Stimulated activated CD8-positive, alpha-beta memory T cell treated with anti-CD3 and anti-CD28 coated beads, Interleukin-15, amount 100 ng/mL, for 24 hours (primary cell): ENCODE measurements at regions not wholly inside any gene's neighbourhood (a gene's known extent, or its start where the extent isn't known, plus 50 kb on each side); places are given as distances from the start of the nearest gene placed in this dataset.

Experiments
- DNase-seq: peaks from one replicate; pipeline ENCODE4 v3.0.0-alpha.2; 2020; ENCODE audit warnings: low read depth

DNA sequence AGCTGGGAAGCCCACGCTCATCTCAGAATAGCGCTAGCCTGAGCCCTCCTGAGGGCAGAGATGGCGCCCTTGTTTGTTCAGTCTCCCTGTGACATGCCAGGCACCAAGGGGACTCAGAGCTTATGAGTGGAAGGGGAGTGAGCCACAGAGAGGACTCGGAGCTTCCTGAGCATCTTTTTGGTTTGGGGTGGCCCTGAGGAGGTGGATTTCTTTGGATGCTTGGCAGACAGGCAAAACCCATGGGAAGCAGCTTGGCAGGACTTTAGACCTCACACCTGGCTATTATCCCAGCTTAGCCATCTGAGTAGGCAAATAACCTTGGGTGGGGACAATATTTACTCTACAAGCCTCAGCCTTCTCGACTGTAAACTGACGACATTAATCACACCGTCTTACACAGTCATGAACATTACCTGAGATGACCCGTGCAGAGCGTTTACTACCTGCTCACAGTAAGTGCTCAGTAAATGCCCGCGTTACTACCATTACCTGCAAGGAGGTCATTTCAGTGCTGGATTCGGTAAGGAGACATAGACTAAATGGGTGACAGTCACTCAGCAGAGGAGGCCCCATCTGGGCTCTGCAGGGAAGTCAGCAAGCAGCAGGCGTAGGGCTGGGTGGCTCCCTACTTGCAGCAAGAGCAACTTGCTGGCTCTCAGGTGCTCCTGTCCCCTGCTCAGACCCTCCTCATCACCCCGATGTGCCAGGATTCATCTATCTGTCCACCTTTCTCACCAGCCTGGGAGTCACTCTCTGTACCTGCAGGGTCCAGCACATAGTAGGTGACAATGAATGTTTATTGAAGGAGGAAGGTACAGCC is 54.9 kb downstream of the KLHDC7A start:
- no peak for DNase-seq

DNA sequence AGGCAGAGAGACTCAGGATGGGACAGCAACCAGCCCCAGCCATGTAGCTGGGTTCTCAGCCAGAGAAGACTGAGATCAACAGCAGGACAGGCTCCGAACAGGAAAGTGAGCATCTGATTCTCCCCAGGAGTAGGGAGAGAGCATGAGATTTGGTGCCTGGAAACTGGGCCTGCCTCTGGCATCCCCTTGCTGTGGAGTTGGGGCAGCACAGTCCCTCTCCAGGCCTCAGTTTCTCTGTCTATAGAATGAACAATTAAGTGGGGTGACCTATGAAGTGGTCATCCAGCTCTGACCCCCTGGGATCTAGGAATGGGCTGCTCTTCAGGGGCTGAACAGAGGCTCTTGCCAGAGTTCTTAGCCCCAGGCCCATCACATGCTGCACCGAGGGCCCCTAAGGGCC is 55.6 kb downstream of the KLHDC7A start:
- no peak for DNase-seq

- no peak for DNase-seq
These were observed 56.2 kb downstream of the KLHDC7A start for GRCh38 chr1:18536915-18537314.

GRCh38 chr1:18537386-18538306 is 56.9 kb downstream of the KLHDC7A start:
- no peak for DNase-seq

- DNase-seq, result no peak
These were observed 58.4 kb downstream of the KLHDC7A start for GRCh38 chr1:18539171-18539570.

GRCh38 chr1:18540136-18540765 is 59.5 kb downstream of the KLHDC7A start:
- no peak for DNase-seq

- DNase-seq, result no peak
These were observed 60.5 kb downstream of the KLHDC7A start for GRCh38 chr1:18541046-18541795.

DNA sequence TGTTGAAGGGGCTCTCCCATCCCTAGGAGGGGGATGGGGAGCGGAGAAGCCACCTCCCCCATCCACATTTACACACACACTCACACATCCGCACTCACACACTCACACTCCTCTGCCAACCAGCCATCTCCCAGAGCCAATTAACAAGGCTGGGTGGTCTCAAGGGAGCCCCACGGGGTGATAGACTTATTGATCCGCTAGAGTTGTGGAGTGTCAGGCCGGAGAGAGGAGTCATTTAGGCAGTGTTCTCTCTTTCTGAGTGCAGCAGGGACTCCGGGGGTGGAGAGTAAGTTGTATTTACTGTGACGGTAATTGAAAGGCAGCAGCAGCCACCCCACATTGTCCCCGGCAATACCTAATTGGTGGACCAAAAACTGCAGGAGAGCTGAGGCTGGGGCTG is 61.6 kb downstream of the KLHDC7A start:
- DNase-seq, result no peak

DNA sequence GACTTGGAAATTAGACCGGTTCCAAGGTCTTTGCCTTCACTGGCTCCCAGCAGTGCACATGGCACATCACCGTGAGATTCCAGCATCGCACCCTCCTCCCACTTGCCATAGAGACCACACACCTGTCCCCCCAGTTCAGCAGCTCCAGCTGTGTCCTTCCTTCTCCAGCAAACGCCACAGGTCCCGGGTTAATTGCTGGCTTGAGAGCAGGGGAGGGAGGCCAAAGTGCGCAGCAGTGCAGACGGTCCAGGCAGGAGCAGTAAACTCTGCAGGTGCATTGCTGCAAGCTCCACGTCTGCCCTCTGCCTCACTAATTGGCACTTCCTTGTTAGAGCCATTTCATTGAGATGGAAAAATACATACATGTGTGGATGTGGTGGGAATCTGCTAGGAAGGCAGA is 65.3 kb downstream of the KLHDC7A start:
- no peak for DNase-seq

DNA sequence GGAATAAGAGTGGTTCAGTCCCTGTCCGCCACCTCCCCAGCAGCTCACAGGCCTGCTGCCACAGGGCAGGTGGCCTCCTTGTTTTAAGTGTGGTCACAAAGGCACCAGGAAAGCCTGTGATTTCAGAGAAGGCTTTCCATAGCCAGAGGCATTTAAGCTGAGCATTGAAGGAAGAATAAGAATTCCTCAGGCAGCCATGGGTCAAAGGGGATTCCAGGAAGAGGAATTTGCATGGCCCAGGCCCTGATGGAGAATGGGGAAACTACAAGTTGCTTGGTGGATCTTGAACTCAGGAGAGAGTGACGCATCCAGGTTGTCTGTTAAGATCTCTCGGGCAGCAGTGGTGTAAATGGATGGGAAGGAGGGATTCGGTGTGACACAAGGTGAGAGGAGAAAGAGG is 66.7 kb downstream of the KLHDC7A start:
- no peak for DNase-seq

GRCh38 chr1:18548643-18549042 is 67.9 kb downstream of the KLHDC7A start:
- no peak for DNase-seq

- DNase-seq, result no peak
These were observed 68.4 kb downstream of the KLHDC7A start for GRCh38 chr1:18549106-18549505.

DNA sequence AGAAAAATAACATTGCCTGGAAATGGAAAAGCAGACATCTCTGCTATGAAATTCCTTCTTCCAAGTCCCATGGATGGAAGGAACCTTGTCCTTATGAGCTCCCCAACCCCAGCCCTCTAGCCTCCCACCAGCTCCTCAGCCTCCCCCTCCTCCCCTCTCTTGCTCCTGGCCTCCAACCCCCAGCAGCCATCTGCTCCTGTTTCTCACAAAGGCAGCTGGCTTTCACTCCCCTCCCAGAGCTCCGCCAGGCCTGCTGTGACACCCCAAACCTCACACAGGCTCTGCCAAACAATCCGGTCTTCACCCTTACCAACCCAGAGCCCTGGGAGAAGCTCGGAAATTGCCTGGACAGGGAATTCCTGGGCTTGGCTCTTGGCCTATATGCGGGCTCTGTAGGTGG is 69.2 kb downstream of the KLHDC7A start:
- DNase-seq, result no peak

DNA sequence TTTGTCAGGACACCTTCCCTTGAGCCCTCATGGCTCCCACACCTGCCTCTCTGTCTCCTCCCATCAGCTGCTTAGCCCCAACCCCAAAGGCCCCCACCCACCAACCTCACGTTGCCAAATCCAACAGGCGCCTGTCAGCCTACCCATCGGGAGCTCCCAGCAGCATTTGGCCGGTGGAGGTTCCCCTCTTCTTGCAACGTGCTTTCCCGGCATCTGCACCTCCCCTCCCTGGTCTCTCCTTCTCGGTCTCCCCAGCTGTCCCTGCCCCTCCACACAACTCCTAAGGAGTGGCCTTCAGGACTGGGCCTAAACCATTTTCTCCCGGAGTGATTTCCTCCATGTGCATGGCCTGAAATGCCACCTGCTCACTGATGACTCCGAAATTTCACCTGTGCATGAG is 71.9 kb downstream of the KLHDC7A start:
- DNase-seq, result no peak

- DNase-seq, result no peak
These were observed 72.7 kb downstream of the KLHDC7A start for GRCh38 chr1:18553388-18553787.

DNA sequence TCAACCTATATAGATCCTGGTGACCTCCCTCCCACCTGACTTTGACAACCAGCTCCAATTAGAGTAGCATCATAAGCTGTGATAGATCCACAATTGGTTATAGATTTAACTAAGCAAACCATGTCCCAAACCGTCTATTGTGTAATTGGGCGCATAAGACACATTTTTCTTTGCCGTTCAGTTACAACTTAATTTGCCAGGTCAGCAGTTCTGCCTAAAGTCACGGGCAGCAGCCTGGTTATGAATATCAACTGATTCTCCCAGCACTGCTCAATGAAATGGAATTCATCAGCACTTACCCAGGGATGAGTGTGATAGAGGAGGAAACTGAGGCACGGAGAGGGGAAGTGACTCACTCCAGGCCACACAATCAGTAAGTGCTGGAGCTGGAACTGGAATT is 73.4 kb downstream of the KLHDC7A start:
- no peak for DNase-seq

- DNase-seq, result no peak
These were observed 73.9 kb downstream of the KLHDC7A start for GRCh38 chr1:18554597-18554996.

- no peak for DNase-seq
These were observed 74.3 kb downstream of the KLHDC7A start for GRCh38 chr1:18555036-18555435.

DNA sequence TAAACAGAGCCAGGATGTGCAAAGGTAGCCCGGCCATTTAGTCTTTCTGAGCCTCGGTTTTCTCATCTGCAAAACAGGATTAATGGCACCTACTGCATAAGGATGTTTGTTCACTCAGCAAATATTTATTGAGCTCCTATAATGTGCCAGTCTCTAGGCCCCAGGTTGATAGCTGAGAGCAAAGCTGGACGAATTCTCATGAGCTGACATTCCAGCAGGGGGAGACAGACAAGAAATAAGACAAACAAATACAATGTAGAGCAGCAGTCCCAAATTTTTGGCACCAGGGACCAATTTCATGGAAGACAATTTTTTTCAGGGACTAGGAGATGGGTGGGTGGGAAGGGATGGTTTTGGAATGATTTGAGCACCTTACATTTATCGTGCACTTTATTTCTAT is 74.3 kb upstream of the PAX7 start:
- no peak for DNase-seq

- DNase-seq, result no peak
These were observed 72.8 kb upstream of the PAX7 start for GRCh38 chr1:18557621-18558465.

DNA sequence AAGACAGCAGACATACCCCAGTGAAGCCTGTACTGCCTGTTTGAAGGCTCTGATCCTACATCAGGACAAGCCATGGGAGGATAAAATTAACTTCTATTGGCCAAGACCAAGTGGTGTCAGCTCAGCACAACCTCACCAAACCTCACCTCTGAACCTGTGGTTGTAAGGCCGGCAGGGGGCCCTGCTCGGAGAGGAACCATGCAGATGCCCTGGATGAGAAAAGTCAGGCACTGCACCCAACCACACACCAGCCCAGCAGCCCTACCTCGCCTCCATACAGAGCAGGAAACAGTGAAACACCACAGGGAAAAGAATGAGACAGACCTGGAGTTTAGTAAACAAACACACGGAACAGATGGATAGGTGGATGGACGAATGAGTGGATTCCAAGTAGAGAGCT is 70.0 kb upstream of the PAX7 start:
- no peak for DNase-seq
